HUES6 (cell line): ENCODE measurements at regions not wholly inside any gene's neighbourhood (a gene's known extent, or its start where the extent isn't known, plus 50 kb on each side); places are given as distances from the start of the nearest gene placed in this dataset.
"Not testable (repeated sequence)": the region's sequence is repeated elsewhere in the genome, so short reads cannot be mapped to it uniquely, and the experiment has no call there.

Experiments used
- H3K27ac ChIP-seq: 2 replicates; pipeline ENCODE4 v1.7.0; 2013; ENCODE audit warnings: low read depth, mild to moderate bottlenecking, low read length, inconsistent platforms
- H3K27me3 ChIP-seq: 2 replicates; pipeline ENCODE4 v1.6.1; 2013; ENCODE audit warnings: low read length; ENCODE audit not compliant: control insufficient read depth, insufficient read depth
- H3K36me3 ChIP-seq: 2 replicates; pipeline ENCODE4 v1.6.1; 2013; ENCODE audit warnings: low read length; ENCODE audit not compliant: control insufficient read depth, insufficient read depth
- H3K4me1 ChIP-seq: 2 replicates; pipeline ENCODE4 v1.6.1; 2013; ENCODE audit warnings: low read length; ENCODE audit not compliant: control insufficient read depth, insufficient read depth
- H3K4me3 ChIP-seq: 2 replicates; pipeline ENCODE4 v1.5.1; 2013; ENCODE audit warnings: low read depth, low read length
- H3K9ac ChIP-seq: one replicate; pipeline ENCODE4 v1.6.1; 2013; ENCODE audit warnings: mild to moderate bottlenecking, low read length
- H3K9me3 ChIP-seq: 2 replicates; pipeline ENCODE4 v1.6.1; 2013; ENCODE audit warnings: low read depth, low read length; ENCODE audit not compliant: control insufficient read depth, insufficient read depth

GRCh38 chr2:236459393-236459792, 110.2 kb upstream of the ACKR3 start:
- no peak overlapping the region for H3K27ac ChIP-seq
- peaks cover 12% of the 10 kb centered on the region; the same call in 1 of the 2 replicates for H3K36me3 ChIP-seq
- peaks cover 14% of the 10 kb centered on the region for H3K9me3 ChIP-seq
- H3K4me1 ChIP-seq, result no peaks in the 10 kb centered on the region
- no peak overlapping the region for H3K9ac ChIP-seq
- no peaks in the 10 kb centered on the region for H3K27me3 ChIP-seq
- no peak overlapping the region for H3K4me3 ChIP-seq

DNA sequence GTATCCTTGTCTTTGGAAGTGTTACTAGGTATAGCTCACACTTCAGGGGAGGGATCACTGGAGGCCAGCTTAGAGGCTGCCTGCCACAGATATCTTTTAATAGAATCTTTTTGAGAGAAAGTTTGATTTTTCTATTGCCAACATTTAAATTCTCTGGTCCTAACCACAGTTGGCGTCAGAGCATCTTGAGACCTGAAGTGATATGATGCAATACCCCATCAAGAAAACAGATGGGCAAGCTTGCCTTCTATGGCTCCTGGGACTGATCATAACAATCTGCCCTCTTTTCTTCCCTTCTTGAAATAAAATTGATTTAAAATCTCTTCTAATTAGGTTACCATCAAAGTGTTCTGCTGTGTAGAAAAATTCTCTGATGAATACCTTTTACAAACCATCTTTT, 105.5 kb upstream of the ACKR3 start:
- Histone ChIP-seq H3K9me3 (peaks cover 19% of the 10 kb centered on the region), H3K9ac (no peak overlapping the region), H3K27me3 (no peaks in the 10 kb centered on the region), H3K4me3 (no peak overlapping the region), H3K27ac (no peak overlapping the region), H3K4me1 (no peaks in the 10 kb centered on the region), H3K36me3 (peaks cover 8% of the 10 kb centered on the region; the same call in 1 of the 2 replicates)

DNA sequence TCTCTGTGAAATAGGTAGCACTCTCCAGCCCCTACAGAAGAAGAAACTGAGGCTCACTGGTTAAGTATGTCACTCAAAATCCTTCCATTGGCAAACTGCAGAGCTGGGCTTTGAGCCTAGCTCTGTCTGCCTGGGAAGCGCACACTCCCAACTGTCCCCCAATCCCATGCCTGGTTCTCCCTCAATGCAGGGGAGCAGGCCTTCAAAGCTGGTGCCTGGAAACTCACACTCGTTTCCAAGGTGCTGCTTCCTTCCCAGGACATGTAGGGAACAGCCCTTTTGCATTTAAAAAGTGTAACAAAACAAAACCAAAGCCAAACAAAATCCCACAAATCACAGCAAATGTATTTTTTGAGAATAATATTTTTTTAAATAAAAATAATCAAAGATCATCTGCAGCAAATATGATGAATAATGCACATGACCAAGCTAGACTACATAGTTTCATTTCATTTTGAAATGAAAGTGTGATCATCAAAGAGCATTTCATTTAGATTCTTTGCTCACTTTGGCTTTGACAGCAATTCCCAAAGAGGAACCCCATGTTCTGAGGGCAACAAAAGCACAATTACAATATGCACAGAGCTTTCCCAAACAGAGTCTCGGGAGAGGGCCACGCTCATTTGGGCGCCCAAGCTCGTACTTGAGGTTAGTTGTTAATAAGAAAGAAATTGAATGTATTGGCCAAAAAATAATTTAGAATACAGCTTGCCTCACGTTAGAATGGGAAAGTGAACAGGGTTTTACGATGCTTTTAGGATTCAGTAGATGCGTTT, 96.7 kb upstream of the ACKR3 start:
- Histone ChIP-seq H3K4me3 (no peak overlapping the region), H3K27ac (no peak overlapping the region), H3K27me3 (no peaks in the 10 kb centered on the region), H3K4me1 (peaks cover 7% of the 10 kb centered on the region; the same call in 1 of the 2 replicates), H3K9ac (no peak overlapping the region), H3K9me3 (no peaks in the 10 kb centered on the region), H3K36me3 (no peaks in the 10 kb centered on the region)

- H3K27me3 ChIP-seq, result no peaks in the 10 kb centered on the region
- H3K9me3 ChIP-seq, result no peaks in the 10 kb centered on the region
- no peaks in the 10 kb centered on the region for H3K36me3 ChIP-seq
- H3K9ac ChIP-seq, result no peak overlapping the region
- H3K4me1 ChIP-seq, result peaks cover 7% of the 10 kb centered on the region; the same call in 1 of the 2 replicates
- H3K27ac ChIP-seq, result no peak overlapping the region
- no peak overlapping the region for H3K4me3 ChIP-seq
These were observed 95.9 kb upstream of the ACKR3 start for GRCh38 chr2:236473691-236474090.

GRCh38 chr2:236479814-236480213, 89.8 kb upstream of the ACKR3 start:
- Histone ChIP-seq H3K27me3 (no peaks in the 10 kb centered on the region), H3K27ac (no peak overlapping the region), H3K9me3 (peaks cover 7% of the 10 kb centered on the region; the same call in 1 of the 2 replicates), H3K9ac (no peak overlapping the region), H3K36me3 (no peaks in the 10 kb centered on the region), H3K4me3 (no peak overlapping the region), H3K4me1 (no peaks in the 10 kb centered on the region)

- Histone ChIP-seq H3K36me3 (no peaks in the 10 kb centered on the region), H3K4me1 (no peaks in the 10 kb centered on the region), H3K4me3 (no peak overlapping the region), H3K27ac (no peak overlapping the region), H3K27me3 (no peaks in the 10 kb centered on the region), H3K9me3 (peaks cover 7% of the 10 kb centered on the region; the same call in 1 of the 2 replicates), H3K9ac (no peak overlapping the region)
These were observed 86.5 kb upstream of the ACKR3 start for GRCh38 chr2:236483102-236483501.

GRCh38 chr2:236485519-236485918, 84.1 kb upstream of the ACKR3 start:
- H3K27me3 ChIP-seq, result no peaks in the 10 kb centered on the region
- H3K27ac ChIP-seq, result no peak overlapping the region
- H3K4me1 ChIP-seq, result no peaks in the 10 kb centered on the region
- H3K9me3 ChIP-seq, result peaks cover 5% of the 10 kb centered on the region; the same call in 1 of the 2 replicates
- no peak overlapping the region for H3K4me3 ChIP-seq
- no peaks in the 10 kb centered on the region for H3K36me3 ChIP-seq
- H3K9ac ChIP-seq, result no peak overlapping the region

DNA sequence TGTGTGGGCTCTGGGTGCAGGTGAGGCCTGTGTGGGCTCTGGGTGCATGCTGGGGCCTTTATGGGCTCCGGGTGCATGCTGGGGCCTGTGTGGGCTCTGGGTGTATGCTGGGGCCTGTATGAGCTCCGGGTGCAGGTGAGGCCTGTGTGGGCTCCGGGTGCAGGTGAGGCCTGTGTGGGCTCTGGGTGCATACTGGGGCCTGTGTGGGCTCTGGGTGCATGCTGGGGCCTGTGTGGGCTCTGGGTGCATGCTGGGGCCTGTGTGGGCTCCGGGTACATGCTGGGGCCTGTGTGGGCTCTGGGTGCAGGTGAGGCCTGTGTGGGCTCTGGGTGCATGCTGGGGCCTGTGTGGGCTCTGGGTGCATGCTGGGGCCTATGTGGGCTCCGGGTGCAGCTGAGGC, 80.5 kb upstream of the ACKR3 start:
- H3K4me3 ChIP-seq, H3K9me3 ChIP-seq, H3K4me1 ChIP-seq, H3K9ac ChIP-seq, H3K27ac ChIP-seq, H3K36me3 ChIP-seq, H3K27me3 ChIP-seq: not testable (repeated sequence)

DNA sequence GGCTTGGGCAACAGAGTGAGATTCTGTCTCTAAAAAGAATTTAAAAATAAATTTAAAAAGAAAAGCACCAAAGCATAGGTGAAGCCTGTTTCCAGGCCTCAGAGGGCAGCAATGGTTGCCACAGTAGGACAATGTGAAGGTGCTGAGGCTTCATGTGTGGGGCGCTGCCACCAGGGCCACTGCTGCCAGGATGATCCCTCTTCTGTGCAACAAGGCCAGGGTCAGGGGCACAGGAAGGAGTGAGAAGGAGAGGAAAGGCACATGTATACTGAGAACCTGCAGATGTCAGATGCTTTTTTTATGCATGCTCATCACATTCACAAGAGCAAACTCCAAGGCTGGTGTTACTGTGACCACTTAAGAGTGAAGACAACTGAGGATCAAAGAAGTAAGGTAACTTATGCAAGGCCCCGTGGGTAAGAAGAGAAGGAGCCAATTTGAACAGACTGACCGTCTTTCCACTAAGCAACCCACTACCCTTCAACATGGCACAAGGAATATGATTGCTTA, 79.7 kb upstream of the ACKR3 start:
- no peaks in the 10 kb centered on the region for H3K9me3 ChIP-seq
- no peak overlapping the region for H3K9ac ChIP-seq
- H3K27ac ChIP-seq, result no peak overlapping the region
- no peak overlapping the region for H3K4me3 ChIP-seq
- H3K4me1 ChIP-seq, result no peaks in the 10 kb centered on the region
- no peaks in the 10 kb centered on the region for H3K27me3 ChIP-seq
- H3K36me3 ChIP-seq, result peaks cover 6% of the 10 kb centered on the region; the same call in 1 of the 2 replicates

DNA sequence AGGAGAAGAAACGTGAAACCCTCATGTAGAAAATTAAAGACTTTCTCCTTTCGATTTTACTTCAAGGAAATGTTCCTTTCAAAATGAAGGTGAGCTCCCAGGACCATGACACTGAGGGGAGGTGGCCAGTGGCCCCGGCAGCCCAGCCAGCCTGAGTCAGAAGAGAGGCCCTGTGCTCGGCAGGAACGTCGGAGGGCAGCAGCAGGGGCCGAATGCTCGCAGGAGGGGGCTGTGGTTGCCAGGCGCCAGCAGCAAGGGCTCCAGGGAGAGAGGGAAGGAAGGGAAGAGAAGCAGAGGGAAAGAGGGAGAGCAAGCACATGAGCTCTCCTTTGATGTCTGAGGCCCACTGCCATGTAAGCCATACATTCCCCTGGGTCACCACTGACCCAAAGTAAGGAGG, 73.3 kb upstream of the ACKR3 start:
- Histone ChIP-seq H3K9me3 (no peaks in the 10 kb centered on the region), H3K4me3 (no peak overlapping the region), H3K27me3 (no peaks in the 10 kb centered on the region), H3K36me3 (peaks cover 8% of the 10 kb centered on the region; the same call in 1 of the 2 replicates), H3K27ac (no peak overlapping the region), H3K9ac (no peak overlapping the region), H3K4me1 (no peaks in the 10 kb centered on the region)

GRCh38 chr2:236498369-236498768, 71.3 kb upstream of the ACKR3 start:
- Histone ChIP-seq H3K9ac (no peak overlapping the region), H3K27me3 (no peaks in the 10 kb centered on the region), H3K9me3 (no peaks in the 10 kb centered on the region), H3K4me1 (no peaks in the 10 kb centered on the region), H3K36me3 (peaks cover 5% of the 10 kb centered on the region; the same call in 1 of the 2 replicates), H3K27ac (no peak overlapping the region), H3K4me3 (no peak overlapping the region)
